Caco-2 (cell line): ENCODE measurements at regions not wholly inside any gene's neighbourhood (a gene's known extent, or its start where the extent isn't known, plus 50 kb on each side); places are given as distances from the start of the nearest gene placed in this dataset.

Experiments
- BruUV-seq: library from RNA; stranded (reverse); fragments of 400-500 nt; replicated peaks from 2 replicates; lab custom pipeline; 2021; lab: Mats Ljungman, UMichigan
- CTCF ChIA-PET: fragments of 300-600 bp; sonication (Branson Sonifier 250); formaldehyde crosslinking; loops from one replicate; lab custom pipeline; 2022; ENCODE audit warnings: antibody characterized with exemption; lab: Charles Lee
- POLR2A ChIA-PET: fragments of 300-600 bp; sonication (Branson Sonifier 250); formaldehyde crosslinking; loops from one replicate; lab custom pipeline; 2022; ENCODE audit warnings: antibody characterized with exemption; lab: Charles Lee
- DNase-seq, 2 experiments: peaks; one replicate each; pipeline versions ENCODE4 v3.0.0 to v3.0.0-alpha.2; 2020 to 2022
- H3K27me3 ChIP-seq: replicated peaks from 2 replicates; pipeline ENCODE4 v1.6.0; 2011; ENCODE audit warnings: low read length; ENCODE audit not compliant: control insufficient read depth, insufficient read depth
- H3K36me3 ChIP-seq: 2 replicates; pipeline ENCODE4 v1.5.1; 2011; ENCODE audit warnings: low read length; ENCODE audit not compliant: control insufficient read depth, insufficient read depth
- H3K4me1 ChIP-seq: fragments of 250-450 bp; sonication (Bioruptor Pico); 2 replicates; pipeline ENCODE4 v1.5.1; 2020; ENCODE audit warnings: mild to moderate bottlenecking
- H3K4me3 ChIP-seq: 2 replicates; pipeline ENCODE4 v1.5.1; 2011; ENCODE audit warnings: low read depth, mild to moderate bottlenecking, control low read depth, low read length
- H3K9me3 ChIP-seq: fragments of 250-450 bp; sonication (Bioruptor Pico); 2 replicates; pipeline ENCODE4 v1.5.1; 2020; ENCODE audit warnings: mild to moderate bottlenecking, moderate library complexity
- H3K27ac Mint-ChIP-seq: one replicate; pipeline ENCODE4 v1.8.0; 2022; ENCODE audit warnings: mixed read lengths; ENCODE audit not compliant: unreplicated experiment
- H3K27me3 Mint-ChIP-seq: one replicate; pipeline ENCODE4 v1.8.0; 2022; ENCODE audit warnings: mixed read lengths; ENCODE audit not compliant: insufficient read depth, unreplicated experiment
- H3K36me3 Mint-ChIP-seq: one replicate; pipeline ENCODE4 v1.8.0; 2022; ENCODE audit warnings: mild to moderate bottlenecking, mixed read lengths; ENCODE audit not compliant: insufficient read depth, unreplicated experiment
- H3K4me1 Mint-ChIP-seq: one replicate; pipeline ENCODE4 v1.8.0; 2022; ENCODE audit warnings: low read depth, mixed read lengths; ENCODE audit not compliant: unreplicated experiment
- H3K4me3 Mint-ChIP-seq: one replicate; pipeline ENCODE4 v1.8.0; 2022; ENCODE audit warnings: mild to moderate bottlenecking, moderate library complexity, mixed read lengths; ENCODE audit not compliant: unreplicated experiment
- H3K9me3 Mint-ChIP-seq: one replicate; pipeline ENCODE4 v1.8.0; 2022; ENCODE audit warnings: mixed read lengths; ENCODE audit not compliant: unreplicated experiment
- intact Hi-C: fragments of 100-400 bp; cut with micrococcal nuclease; formaldehyde crosslinking; loops from one replicate; pipeline ENCODE4 v1.10.0; 2022; ENCODE audit not compliant: unreplicated experiment
- TF ChIP-seq, protein P1 (sequence below), 2 experiments: fragments of 200-600 bp in 1 of 2; IDR thresholded peaks; 1 replicate in 1 of 2; 2 replicates in 1 of 2; pipeline versions ENCODE4 v1.5.1 to v1.8.0; 2011 to 2022; ENCODE audit warnings: antibody characterized with exemption in 1 of 2, control low read depth in 1 of 2, inconsistent platforms in 1 of 2, low read depth in 1 of 2, low read length in 1 of 2, mild to moderate bottlenecking in 1 of 2, moderate library complexity in 1 of 2; ENCODE audit not compliant: insufficient read depth in 1 of 2, severe bottlenecking in 1 of 2, unreplicated experiment in 1 of 2

DNA sequence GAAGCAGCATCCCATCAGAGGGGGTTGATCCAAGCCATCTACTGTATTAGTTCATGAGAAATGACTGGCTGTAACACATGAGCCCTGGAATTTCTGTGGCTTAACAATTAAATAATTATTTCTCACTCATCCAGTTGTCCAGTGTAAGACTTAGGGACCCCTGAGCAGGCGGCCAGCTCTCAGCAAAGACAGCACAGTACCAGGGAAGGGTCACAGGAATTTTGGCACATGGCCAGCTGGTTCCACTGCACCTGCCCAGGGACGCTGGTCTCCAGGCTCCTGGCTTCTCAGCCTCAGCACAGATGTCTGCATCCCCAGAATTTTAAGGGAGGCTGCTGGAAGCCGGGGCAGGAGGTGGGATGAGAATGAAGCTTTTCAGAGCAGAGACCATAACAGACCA is 93.7 kb upstream of the DHRSX start:
- peak overlapping the region; percentile 32 for H3K4me3 Mint-ChIP-seq
- ChIA-PET CTCF (no interaction called here), POLR2A (no interaction called here)
- peaks cover under 1% of the 10 kb centered on the region; the same call in 1 of the 2 replicates for H3K9me3 ChIP-seq
- H3K9me3 Mint-ChIP-seq: no peaks in the 10 kb centered on the region
- H3K4me3 ChIP-seq: no peak overlapping the region
- peaks cover 28% of the 10 kb centered on the region for H3K4me1 ChIP-seq
- DNase-seq: no peak
- H3K36me3 Mint-ChIP-seq: peaks cover 5% of the 10 kb centered on the region
- TF ChIP-seq, protein P1, sequence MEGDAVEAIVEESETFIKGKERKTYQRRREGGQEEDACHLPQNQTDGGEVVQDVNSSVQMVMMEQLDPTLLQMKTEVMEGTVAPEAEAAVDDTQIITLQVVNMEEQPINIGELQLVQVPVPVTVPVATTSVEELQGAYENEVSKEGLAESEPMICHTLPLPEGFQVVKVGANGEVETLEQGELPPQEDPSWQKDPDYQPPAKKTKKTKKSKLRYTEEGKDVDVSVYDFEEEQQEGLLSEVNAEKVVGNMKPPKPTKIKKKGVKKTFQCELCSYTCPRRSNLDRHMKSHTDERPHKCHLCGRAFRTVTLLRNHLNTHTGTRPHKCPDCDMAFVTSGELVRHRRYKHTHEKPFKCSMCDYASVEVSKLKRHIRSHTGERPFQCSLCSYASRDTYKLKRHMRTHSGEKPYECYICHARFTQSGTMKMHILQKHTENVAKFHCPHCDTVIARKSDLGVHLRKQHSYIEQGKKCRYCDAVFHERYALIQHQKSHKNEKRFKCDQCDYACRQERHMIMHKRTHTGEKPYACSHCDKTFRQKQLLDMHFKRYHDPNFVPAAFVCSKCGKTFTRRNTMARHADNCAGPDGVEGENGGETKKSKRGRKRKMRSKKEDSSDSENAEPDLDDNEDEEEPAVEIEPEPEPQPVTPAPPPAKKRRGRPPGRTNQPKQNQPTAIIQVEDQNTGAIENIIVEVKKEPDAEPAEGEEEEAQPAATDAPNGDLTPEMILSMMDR (IDR thresholded peaks at IDR 0.05; ENCODE audit: insufficient read depth in 1 of 2, low read depth in 1 of 2, low read length in 1 of 2, severe bottlenecking in 1 of 2, unreplicated experiment in 1 of 2): no peak
- intact Hi-C loops: loop anchor here (5.0 kb wide), 2 partner anchors 42 to 82 kb away; no protein-coding TSS in a partner anchor
- no peaks in the 10 kb centered on the region for H3K27me3 Mint-ChIP-seq
- no peaks in the 10 kb centered on the region for H3K27me3 ChIP-seq
- H3K4me1 Mint-ChIP-seq: peaks cover 13% of the 10 kb centered on the region
- H3K27ac Mint-ChIP-seq: peak overlapping the region; percentile 72
- BruUV-seq: no TSS peak
- H3K36me3 ChIP-seq: no peaks in the 10 kb centered on the region

DNA sequence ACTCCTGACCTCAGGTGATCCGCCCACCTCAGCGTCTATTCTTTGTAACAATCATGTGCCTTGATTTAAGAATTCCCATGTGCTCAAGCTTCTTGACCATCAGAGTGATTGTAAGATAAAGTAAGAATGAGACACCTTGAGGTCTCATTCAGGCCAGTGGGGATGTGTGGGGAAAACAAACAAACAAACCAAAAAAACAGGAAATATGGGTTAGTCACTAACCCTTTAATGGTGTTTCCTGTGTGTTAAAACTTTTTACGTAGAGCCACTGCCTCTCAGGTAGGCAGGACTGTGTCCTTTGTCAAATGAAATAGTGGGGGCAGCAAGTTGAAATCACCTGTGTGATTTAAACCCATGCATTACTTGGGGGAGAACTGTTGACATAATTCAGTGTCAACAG is 91.5 kb upstream of the DHRSX start:
- no TSS peak for BruUV-seq

DNA sequence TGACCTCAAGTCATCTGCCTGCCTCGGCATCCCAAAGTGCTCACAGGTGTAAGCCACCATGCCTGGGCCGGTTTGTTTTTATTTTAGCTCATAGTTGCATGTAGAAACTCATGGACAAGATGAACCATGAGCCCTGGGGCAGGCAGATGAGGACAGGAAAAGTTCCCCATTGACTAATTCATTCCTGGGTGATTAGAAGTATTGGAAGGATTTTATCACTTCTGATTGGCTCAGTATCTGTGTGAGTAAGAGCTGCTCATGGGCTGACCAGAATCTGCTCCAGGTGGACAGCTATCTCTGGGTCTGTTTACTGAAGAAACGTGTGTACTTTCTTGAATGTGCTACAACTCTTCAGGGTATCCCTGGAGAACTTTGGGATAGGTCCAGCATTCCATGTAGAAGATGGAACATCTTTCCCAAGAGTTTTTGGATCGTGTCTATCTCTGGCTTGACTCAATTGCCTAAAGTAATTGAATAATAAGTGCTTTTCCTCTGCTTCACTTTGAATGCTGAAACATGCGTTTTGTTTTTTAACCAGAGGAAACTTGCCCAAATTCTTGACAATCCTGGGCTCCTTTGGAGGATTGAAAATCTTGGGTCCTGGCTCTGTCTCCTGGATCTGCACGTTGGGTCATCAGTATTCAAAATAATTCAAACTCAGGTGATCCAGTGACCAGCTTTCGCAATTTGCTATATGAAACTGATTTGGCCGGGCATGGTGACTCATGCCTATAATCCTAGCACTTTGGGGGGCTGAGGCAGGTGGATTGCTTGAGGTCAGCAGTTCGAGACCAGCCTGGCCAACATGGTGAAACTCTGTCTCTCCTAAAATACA is 88.6 kb upstream of the DHRSX start:
- H3K36me3 ChIP-seq: no peaks in the 10 kb centered on the region
- Mint-ChIP-seq H3K9me3 (no peaks in the 10 kb centered on the region), H3K4me1 (peaks cover 11% of the 10 kb centered on the region), H3K27ac (no peak overlapping the region), H3K27me3 (no peaks in the 10 kb centered on the region), H3K36me3 (peaks cover 9% of the 10 kb centered on the region), H3K4me3 (no peak overlapping the region)
- H3K4me1 ChIP-seq: peaks cover 17% of the 10 kb centered on the region
- no peak for DNase-seq
- CTCF ChIA-PET: no interaction called here
- intact Hi-C loops: loop anchor here (5.0 kb wide), 2 partner anchors 37 to 77 kb away; no protein-coding TSS in a partner anchor
- no TSS peak for BruUV-seq
- H3K9me3 ChIP-seq: no peaks in the 10 kb centered on the region
- no peak overlapping the region for H3K4me3 ChIP-seq
- TF ChIP-seq, protein P1 (IDR thresholded peaks at IDR 0.05; ENCODE audit: insufficient read depth in 1 of 2, low read depth in 1 of 2, low read length in 1 of 2, severe bottlenecking in 1 of 2, unreplicated experiment in 1 of 2): no peak
- no peaks in the 10 kb centered on the region for H3K27me3 ChIP-seq
- POLR2A ChIA-PET: no interaction called here

More for the DNA sequence above, 91.5 kb upstream of the DHRSX start:
- H3K4me3 ChIP-seq: no peak overlapping the region
- Mint-ChIP-seq H3K36me3 (peaks cover 9% of the 10 kb centered on the region), H3K27me3 (no peaks in the 10 kb centered on the region), H3K27ac (no peak overlapping the region), H3K4me3 (no peak overlapping the region), H3K4me1 (peaks cover 13% of the 10 kb centered on the region), H3K9me3 (no peaks in the 10 kb centered on the region)
- ChIA-PET CTCF (no interaction called here), POLR2A (no interaction called here)
- intact Hi-C loops: loop anchor here (2.0 to 5.0 kb wide), 3 partner anchors 40 to 939 kb away; no protein-coding TSS in a partner anchor
- no peaks in the 10 kb centered on the region for H3K27me3 ChIP-seq
- no peak for DNase-seq
- TF ChIP-seq, protein P1 (IDR thresholded peaks at IDR 0.05; ENCODE audit: insufficient read depth in 1 of 2, low read depth in 1 of 2, low read length in 1 of 2, severe bottlenecking in 1 of 2, unreplicated experiment in 1 of 2): no peak
- H3K9me3 ChIP-seq: no peaks in the 10 kb centered on the region
- peaks cover 17% of the 10 kb centered on the region for H3K4me1 ChIP-seq
- no peaks in the 10 kb centered on the region for H3K36me3 ChIP-seq
